ENCODE measurements at regions not wholly inside any gene's neighbourhood (a gene's known extent, or its start where the extent isn't known, plus 50 kb on each side); places are given as distances from the start of the nearest gene placed in this dataset.

GRCh38 chr21:14869984-14870852, 194.6 kb downstream of the NRIP1 start:
- no peak for DNase-seq

DNA sequence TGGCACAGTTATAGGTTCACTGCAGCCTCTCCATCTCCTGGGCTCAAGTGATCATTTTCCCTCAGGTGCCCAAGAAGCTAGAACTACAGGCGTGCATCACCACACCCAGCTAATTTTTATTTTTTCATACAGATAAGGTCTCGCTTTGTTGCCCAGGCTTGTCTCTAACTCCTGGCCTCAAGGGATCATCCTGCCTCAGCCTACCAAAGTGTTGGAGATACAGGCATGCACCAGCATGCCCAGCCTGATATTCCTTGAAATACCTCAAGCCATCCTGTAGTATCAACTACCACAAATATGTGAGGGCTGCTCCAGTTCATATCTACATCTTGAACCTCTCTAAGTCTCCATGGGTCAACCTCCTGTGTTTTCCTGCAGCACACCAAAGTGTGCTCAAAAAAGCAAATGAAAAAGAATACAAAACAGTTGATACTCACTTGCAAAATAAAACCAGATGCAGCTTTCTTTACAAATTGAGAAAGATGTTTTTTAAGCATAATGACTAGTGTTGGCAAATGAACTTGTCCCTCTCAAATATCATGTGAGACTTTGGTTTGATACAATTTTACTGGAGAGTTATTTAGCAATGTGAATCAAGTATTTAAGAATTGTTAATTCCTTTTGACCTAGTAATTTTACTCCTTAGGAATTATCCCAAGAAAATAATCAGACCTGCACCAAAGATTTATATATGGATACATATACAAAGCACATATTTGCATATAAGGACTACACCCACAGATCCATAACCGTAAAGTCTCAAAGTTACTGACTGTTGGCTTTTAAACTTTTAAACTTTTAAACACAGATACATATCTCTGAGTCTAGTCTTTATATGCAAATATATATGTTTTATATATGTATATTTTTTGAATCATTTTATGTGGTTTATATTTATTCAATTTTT, 197.7 kb downstream of the NRIP1 start:
- DNase-seq: no peak

GRCh38 chr21:14864211-14865021, 200.4 kb downstream of the NRIP1 start:
- DNase-seq: peak; percentile 13

GRCh38 chr21:14863745-14864210, 201.0 kb downstream of the NRIP1 start:
- DNase-seq: no peak

GRCh38 chr21:14862794-14863720, 201.7 kb downstream of the NRIP1 start:
- no peak for DNase-seq

GRCh38 chr21:14858311-14858710, 206.5 kb downstream of the NRIP1 start:
- no peak for DNase-seq

GRCh38 chr21:14857529-14857928, 207.3 kb downstream of the NRIP1 start:
- no peak for DNase-seq

GRCh38 chr21:14850394-14850793, 214.4 kb downstream of the NRIP1 start:
- no peak for DNase-seq

- DNase-seq: no peak
Measured at GRCh38 chr21:14846621-14847020, 218.2 kb downstream of the NRIP1 start.

DNA sequence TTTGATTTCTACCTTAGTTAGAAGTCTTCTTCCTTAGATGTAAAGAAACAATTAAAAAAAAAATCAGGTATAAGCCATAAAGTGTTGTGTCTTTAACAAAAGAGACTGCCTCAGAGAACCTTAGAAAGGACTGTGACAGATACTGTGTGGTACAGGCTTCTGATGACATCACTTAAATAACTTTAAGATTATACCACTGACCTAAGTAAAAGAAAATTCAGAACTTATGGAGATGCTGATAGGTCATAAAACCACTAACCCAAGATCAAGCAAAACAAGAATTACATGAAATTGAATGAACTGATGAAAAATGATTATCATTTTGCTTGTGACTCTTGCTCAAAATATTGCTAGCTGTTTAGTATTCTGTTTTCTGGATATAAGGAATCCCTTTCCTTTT, 220.8 kb downstream of the NRIP1 start:
- DNase-seq: no peak

DNA sequence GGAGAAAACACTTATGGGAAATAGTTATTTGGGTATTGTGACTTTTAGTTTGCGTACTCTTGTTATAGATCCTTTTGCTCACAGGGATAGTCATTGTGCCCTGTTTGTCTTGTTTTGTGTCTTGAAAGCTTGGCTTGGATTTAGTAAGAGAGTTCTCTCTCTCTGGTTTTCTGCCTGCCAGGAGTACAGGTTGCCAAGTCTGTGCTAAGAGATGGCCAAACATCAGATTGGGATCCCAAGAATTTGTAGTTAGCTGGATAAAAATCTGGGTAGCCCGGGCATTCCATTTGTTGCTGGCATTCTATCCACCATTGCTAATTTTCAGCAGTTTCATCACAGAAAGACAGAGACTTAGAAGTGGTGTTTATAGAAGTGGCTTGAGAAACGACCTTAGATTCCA, 222.2 kb downstream of the NRIP1 start:
- no peak for DNase-seq

- no peak for DNase-seq
Measured at GRCh38 chr21:14841511-14842472, 223.0 kb downstream of the NRIP1 start.

DNA sequence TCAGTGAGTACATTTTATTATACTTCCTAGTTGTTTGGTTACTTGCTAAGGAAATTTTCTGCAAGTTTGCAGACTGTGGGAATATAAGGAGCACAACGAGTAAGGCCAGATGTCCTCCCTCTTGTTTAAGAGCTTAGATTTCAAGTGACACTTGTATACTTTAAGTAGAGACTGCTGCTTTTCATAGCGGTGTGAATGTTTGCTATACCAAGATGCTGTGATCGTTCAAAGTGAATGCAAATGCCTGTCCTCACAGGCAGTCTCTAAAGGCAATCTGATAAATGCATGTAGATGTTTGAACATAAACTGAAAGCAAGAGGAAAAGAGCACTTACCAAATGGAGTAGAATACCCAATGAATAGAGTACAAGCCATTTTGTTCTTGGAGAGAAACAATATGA, 226.4 kb downstream of the NRIP1 start:
- DNase-seq: no peak

DNA sequence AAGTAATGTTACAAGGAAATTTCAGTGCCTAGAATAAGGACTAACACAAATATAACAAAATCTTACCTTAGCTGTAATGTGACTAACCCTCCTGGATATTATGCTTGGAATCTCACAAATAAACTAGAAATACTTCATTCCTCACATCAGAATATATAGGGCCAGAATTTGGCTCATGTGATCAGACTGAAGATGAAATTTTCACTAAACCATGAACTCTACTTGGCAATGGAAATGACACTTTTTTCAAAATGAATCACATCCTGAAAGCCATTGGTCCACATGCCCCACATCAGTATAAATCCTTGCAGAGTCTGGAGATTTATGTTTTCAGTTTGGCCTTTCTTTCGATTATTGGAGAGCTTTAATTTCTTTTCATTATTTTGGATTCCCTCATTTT, 227.8 kb downstream of the NRIP1 start:
- DNase-seq: no peak

- DNase-seq: no peak
Measured at GRCh38 chr21:14833666-14834351, 231.0 kb downstream of the NRIP1 start.

GRCh38 chr21:14833241-14833640, 231.6 kb downstream of the NRIP1 start:
- DNase-seq: no peak

DNA sequence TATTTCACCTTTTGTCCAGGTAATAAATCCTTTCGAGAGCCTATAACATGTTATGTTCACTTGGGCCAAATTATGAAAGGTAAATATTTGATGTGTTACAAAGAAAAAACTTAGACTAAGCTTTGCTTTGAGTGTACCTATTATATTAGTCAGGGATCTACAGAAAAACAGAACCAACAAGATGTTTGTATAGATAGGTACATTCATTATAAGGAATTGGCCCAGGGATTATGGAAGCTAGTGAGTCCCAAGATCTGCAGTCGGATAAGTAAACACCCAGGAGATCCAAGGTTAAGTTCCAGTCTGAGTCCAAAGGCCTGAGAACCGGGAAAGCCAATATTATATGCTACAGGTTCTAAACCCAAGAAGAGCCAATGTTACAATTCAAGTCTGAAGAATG, 234.5 kb downstream of the NRIP1 start:
- no peak for DNase-seq

- DNase-seq: no peak
Measured at GRCh38 chr21:14829685-14830084, 235.1 kb downstream of the NRIP1 start.

DNA sequence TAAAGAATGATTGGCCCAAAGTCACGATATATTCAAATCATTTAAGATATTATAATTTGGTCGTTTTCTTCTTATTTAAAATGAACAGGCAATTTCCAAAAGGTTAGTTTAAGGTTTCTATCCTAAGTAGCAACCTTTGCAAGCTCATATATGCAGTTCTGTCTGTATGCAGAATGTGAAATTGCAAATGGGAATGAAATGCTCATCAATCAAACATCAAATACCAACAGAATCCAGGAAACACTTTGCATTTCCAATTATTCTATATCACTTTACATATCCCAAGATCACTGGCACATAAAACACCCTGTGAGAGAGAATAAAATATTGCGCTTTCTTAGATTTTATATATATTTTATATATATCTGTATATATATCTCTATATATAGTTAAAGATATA, 237.3 kb downstream of the NRIP1 start:
- DNase-seq: no peak

DNA sequence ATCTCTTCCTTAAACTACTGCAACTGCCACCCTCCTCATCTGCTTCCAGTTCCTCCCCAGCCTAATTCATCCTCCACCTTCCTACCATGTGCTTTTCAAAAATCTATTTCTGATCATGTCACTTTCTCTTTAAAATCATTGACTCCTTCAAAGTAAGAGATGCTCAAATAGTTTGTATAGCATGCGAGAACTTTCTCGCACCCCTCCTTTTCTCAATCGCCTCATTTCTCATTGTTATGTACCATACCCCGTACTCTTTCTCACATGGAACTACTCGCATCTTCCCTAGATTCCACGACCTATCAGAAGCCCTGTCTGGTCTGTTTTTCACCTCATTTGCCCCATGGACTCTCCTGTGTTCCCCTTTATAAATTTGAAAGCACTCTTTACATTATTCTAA, 238.2 kb downstream of the NRIP1 start:
- no peak for DNase-seq
